Suprapubic skin (tissue), 4 donors: ENCODE measurements at regions not wholly inside any gene's neighbourhood (a gene's known extent, or its start where the extent isn't known, plus 50 kb on each side); places are given as distances from the start of the nearest gene placed in this dataset.

Experiments used
- CTCF ChIP-seq, 2 donors: fragments of 200-600 bp in 1 of 2; fragments of 450-650 bp in 1 of 2; sonication (generic) in 1 of 2; IDR thresholded peaks; one replicate each; pipeline ENCODE4 v1.5.1; 2016 to 2019; ENCODE audit warnings: antibody characterized with exemption in 2 of 2, mild to moderate bottlenecking in 1 of 2, moderate library complexity in 1 of 2
- EP300 ChIP-seq: sonication (generic); formaldehyde crosslinking; IDR thresholded peaks from one replicate; pipeline ENCODE4 v1.6.1; 2017; ENCODE audit warnings: antibody characterized with exemption
- POLR2A ChIP-seq, 2 donors: fragments of 450-650 bp; IDR thresholded peaks; one replicate each; pipeline ENCODE4 v1.6.1; 2017; ENCODE audit warnings: antibody characterized with exemption in 2 of 2, mild to moderate bottlenecking in 2 of 2, moderate library complexity in 2 of 2
- POLR2AphosphoS5 ChIP-seq, 3 donors: sonication (generic); formaldehyde crosslinking; IDR thresholded peaks; one replicate each; pipeline ENCODE4 v1.6.1; 2017; ENCODE audit warnings: antibody characterized with exemption in 3 of 3

- no peak for TF ChIP-seq POLR2A (IDR thresholded peaks at IDR 0.05)
- no peak for TF ChIP-seq POLR2AphosphoS5 (IDR thresholded peaks at IDR 0.05)
- TF ChIP-seq CTCF (IDR thresholded peaks at IDR 0.05), result no peak
- no peak for TF ChIP-seq EP300
Observed at GRCh38 chr4:176492646-176493302, 173.0 kb downstream of the SPCS3 start.
